COR-L47 (cell line): ENCODE measurements at regions not wholly inside any gene's neighbourhood (a gene's known extent, or its start where the extent isn't known, plus 50 kb on each side); places are given as distances from the start of the nearest gene placed in this dataset.
"Not testable (repeated sequence)": the region's sequence is repeated elsewhere in the genome, so short reads cannot be mapped to it uniquely, and the experiment has no call there.

Experiments used
- DNase-seq: peaks from one replicate; lab custom pipeline; 2025; lab: John Stamatoyannopoulos, UW

DNA sequence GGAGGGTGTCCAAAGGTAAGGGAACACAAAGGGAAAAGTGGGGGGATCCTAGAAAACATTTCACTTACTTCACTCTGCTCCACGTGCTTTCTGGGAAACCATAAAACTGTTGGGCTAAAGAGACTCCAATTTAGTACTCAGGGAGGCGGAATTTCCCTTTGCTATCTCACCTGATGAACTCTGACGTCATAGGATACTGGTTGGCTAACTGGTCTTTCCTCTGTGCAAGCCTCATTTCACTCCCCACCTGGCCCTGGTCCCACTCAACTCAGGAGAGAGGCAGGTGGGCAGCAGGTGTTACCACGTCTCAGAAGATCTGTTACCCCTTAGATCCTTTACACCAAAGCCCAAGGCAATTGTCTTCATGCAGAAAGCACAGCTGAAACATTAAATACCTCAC lies 51.8 kb upstream of the PMAIP1 start:
- DNase-seq: no peak

DNA sequence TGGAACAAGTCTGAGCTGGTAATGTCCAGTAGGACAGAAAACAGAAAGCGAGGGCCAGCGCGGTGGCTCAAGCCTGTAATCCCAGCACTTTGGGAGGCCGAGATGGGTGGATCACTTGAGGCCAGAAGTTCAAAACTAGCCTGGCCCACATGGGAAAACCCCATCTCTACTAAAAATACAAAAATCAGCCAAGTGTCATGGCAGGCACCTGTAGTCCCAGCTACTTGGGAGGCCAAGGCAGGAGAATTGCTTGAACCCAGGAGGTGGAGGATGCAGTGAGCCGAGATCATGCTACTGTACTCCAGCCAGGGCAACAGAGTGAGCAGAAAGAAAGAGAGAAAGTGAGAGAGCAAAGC lies 52.3 kb upstream of the PMAIP1 start:
- not testable (repeated sequence) for DNase-seq

DNA sequence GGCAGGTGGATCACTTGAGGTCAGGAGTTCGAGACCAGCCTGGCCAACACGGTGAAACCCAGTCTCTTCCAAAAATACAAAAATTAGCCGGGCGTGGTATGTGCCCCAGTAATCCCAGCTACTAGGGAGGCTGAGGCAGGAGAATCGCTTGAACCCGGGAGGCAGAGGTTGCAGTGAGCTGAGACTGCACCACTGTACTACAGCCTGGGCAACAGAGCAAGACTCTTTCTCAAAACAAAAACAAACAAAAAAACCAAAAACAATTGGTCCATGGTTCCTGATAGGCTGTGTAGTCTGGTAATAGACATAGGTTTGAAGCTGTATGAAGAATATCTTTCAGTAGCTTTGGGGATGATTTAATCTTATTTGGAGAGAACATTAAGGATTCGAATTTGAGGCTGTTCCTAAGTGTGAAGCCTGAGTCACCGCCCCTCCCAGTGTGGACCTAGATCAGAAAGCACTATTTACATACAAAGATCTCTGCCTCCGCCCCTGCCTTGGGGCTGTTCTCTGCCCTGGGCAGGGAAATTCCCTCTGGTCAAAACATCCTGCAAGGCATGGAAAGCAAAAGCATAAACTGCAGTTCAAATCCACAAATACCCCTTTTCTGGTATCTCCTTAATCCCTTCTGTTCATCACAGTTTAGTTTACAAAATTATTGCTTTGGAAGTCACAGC lies 52.8 kb upstream of the PMAIP1 start:
- no peak for DNase-seq

DNA sequence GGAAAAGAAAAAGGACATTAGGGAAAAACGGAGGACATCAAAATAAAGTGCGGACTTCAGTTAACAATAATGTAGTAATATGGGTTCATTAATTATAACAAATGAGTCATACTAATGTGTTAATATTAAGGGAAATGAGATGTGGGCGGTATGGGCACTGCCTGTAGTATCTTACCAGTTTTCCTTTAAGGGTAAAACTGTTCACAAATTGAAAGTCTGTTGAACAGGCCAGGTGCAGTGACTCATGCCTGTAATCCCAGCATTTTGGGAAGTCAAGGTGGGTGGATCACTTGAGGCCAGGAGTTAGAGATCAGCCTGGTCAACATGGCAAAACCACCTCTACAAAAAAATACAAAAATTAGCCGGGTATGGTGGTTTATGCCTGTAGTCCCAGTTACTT lies 56.8 kb upstream of the PMAIP1 start:
- DNase-seq: no peak

DNA sequence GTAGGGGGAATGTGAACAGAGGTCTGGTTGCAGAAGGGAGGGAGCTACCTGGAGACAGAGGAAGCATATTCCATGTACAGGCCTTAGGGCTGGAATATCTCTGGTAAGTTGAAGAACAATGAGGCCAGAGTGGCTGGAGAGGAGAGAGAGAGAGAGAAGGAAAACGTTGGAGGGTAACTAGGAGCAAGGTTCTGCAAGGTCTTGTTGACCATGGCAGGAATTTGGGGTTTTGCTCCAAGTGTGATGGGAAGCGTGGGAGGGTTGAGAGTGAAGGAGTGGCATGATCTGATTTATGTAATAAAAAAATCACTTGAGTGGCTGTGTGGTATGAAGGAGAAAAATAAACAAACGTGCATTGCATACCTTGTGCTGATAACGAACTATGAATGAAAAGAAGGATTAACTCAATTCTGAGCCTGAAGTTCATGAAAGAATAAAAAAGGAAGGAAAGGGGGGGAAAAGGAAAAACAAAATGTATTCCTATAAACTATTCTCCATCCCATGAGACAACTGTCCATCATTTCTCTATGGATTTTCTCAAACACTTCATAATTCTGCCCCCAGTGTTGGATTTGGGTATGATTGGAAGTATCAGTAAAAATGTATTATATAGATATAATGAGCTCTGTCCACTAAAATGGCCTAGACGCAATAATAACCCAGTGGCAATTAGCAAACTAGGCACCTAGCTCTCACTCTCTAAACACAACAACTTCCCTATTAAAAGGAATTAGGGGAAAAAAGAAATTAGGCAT lies 59.7 kb upstream of the PMAIP1 start:
- no peak for DNase-seq

DNA sequence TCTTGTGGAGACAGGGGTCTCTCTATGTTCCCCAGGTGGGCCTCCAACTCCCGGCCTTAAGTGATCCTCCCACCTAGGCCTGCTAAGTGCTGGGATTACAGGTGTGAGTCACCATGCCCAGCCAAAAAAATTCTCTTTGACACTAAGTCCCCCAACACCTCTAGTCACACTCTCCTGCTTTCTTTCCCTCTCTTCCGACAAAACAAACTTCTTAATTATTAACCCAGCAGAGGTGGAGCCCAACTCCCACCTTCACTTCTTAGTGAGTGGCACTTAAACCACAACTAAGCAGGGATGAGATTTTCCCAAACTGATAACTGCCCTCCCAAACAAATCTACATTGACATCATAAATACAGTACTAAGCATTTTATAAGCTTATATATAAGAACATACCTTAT lies 60.5 kb upstream of the PMAIP1 start:
- DNase-seq: no peak

DNA sequence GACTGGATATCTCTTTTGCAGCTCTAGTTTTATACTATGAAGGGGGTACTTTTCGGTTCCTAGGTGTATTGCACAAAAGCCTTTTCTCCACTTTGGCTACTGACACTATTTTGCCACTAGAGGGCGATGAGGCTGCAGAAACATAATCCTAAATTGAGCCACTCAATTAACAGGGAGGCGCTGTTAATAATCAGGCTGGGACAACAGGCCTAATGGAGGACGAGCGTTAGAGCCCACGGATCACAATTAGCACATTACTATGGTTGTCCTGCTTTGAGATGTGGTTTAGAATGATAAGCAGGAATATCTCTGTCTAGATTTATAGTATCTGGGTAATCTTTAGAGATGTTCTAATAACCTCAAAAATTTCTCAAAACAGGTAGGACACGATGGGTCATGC lies 62.2 kb upstream of the PMAIP1 start:
- peak; percentile 85 for DNase-seq

DNA sequence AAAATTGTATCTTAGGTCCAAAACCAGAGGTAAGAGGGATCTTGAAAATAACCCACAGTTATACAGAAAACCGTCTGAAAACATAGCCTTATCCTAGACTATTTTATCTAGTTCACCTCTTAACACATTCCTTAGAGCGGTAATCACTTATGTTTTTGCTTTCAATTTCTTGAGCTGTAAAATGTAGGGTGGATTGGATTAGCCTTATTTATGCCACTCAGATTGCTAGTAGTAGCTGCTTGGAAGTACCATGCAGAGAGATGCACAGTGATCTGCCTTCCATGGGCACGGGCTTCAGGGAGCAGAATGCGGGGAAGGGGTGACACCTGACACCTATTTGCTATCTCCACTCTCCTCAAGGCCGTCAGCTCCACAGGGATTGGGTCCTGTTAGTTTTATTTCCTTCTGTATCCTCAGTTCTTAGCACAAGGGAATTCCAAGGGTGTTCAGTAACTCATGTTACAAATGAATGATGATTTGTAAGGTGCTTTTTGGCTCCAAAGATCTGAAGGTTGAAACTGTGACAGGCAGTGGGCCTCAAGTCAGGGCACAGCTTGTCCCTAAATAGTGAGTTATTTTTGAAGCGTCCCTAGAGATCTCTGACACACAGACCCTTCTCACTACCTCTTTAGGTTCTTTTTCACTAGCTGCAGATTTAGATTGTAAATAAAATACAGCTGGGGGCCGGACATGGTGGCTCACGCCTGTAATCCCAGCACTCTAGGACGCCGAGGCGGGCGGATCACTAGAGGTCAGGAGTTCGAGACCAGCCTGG lies 64.0 kb upstream of the PMAIP1 start:
- no peak for DNase-seq

DNA sequence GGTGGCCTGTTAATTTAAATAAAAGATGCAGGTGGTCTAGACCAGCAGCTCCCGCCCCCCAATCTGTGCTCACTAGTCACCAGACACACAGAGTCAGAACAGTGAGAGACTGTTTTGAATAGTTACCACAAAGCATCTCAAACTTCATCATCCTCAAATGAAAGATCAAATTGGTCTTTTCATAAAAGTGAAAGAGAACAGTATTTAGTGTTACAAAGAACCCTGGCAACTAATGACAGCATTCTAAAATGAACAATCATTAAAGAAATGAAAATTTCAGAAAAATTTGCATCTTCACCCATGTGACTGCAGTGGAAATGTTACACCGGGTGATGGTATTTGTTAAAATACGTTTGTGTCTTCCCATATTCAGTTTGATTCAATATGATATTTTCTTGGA lies 65.5 kb upstream of the PMAIP1 start:
- DNase-seq: no peak

DNA sequence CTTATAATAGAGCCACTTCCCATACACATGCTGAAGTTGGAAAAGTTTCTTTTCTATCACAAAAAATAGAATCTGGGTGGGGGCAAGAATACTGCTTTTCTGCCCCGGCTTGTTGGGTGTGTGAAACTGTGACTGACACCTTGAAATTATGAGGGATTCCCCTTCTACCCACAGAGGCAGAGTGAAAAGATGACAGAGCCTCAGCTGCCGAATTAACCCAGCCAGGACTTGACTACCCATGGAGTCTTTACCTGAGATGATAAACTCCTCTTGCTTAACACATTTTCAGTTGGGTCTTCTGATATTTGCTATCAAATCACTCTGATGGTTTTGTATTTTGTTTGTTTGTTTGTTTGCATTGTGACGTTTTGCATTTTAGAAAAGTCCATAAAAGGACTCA lies 66.0 kb upstream of the PMAIP1 start:
- DNase-seq: no peak

DNA sequence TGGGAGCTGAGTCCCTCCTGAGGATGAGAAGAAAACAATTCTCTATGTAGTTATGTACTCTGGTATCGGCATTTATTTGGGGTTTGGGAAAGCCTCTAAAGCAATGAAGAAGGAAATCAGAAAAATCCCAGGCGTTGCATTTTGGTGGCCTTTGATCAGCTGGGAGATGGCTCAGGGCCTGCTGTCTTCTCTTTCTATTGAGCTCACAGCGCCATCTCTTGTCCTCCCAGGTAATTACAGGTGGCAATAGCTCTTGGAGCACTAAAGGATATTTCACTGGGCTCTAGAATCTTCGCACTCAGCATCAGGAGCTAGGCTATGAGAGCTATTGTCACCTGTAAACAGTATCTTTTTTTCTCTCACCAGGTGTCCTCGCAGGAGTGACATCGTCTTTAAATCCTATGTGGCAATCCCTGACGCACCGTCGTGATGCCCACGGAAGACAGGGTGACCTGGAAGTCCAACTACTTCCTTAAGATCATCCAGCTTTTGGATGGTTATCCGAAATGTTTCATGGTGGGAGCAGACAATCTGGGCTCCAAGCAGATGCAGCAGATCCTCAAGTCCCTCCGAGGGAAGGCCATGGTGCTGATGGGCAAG lies 76.1 kb upstream of the PMAIP1 start:
- peak; percentile 75 for DNase-seq

DNA sequence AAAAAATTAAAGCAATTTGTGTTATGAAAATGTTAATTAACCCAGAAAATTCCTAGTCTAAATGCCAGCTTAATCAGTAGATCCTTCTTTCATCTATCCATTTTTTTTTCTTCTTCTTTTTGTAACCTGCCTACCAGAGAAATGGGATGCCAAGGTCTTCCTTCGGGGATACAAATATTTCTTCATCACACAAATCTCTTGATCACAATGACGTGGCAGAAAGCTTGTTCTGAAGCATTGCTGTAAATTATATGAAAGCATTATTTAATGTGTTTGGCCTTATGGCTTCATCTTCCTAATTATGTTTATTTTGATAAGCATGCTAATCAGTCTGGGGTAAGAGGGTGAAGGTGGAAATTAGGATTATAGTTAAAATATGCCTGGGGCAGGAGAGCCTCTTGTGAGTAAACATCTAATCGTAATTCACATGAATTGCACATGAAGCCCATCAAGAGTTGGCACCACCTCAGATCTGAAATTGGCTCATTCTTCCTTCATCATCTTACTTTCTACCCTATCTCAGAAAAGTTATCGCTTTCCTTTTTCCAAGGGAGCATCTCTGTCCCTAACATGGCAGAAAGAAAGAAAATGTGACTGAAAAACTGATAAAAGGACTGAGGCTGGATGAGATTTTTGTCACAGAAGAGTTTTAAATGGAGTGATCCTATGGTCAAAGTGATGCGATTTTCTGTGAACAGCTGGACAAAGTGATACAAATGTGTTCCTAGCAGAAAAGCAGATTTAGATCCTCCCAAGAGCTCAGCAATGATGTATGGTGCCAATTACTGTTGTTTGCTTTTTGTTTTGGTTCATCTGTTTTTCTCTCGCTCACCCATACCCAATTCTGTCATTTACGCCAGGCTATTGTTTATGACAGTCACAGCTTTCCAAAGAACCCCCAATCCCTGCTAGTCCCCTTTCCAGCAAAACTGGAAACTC lies 76.9 kb upstream of the PMAIP1 start:
- DNase-seq: no peak

DNA sequence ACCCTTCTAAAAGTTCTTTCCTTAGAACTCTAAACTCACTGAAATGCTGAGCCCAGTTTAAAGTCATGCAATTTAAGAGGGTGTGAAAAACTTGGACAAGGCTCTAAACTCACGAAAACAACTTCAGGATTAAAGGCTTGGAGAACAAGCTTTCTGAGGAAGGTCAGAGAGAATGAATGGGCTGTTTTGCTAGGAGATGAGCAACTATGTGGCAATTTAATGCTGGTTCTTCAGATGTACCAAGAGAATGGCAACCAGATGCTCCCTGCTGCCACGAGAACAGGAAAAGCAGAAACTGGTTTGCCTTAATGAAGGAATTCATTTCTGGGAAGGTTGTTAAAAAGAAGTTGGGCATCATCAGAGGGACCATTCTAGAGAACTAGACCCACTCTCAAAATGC lies 77.8 kb upstream of the PMAIP1 start:
- no peak for DNase-seq

DNA sequence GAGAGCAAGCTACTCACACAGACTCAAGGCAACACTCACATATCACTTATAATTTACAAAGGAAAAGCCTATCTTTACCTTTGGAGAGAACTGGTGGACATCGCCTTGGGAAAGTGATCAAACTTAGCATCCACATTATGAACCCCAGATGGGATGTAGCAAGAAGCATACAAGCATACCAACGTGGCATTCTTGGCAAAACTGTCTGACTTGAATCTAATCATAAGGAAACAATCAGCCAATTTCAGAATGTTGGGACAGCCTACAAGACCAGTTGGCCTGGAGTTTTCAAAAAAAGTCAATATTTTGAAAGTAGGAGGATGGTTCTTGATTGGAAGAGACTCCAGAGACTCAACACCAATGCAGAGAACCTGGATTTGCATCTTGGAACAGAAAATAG lies 79.1 kb upstream of the PMAIP1 start:
- DNase-seq: no peak

DNA sequence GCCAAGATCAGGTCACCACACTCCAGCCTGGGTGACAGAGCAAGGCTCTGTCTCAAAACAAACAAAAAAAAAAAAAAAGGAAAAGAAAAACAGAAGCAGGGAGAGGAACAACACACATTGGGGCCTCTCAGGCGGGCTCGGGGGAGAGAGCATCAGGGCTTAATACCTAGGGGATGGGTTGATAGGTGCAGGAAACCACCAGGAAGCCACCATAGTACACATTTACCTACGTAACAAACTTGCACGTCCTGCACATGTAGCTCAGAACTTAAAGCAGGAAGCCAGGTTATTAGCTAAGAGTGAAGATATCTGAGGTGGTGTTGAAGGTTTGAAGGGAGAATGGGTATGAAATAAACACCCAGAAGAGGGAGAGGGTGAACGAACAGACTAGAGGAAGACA lies 81.0 kb upstream of the PMAIP1 start:
- DNase-seq: no peak

DNA sequence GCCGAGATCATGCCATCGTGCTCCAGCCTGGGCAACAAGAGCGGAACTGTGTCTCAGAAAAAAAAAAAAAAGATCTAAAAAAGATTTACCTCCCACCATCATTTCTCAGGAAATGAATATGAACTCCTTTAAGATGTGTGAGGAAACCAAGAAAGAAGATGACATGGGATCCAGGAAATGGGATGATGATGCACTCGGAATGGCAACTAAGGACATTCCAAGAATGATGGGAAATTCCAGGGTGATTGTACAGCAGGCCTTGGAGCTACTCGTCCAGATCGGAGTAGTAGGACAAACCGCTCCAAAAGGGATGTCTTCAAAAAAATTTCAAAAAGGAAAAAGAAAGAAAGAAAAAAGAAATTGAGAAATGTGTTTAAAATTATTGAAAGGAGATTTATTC lies 84.9 kb upstream of the PMAIP1 start:
- DNase-seq: no peak

DNA sequence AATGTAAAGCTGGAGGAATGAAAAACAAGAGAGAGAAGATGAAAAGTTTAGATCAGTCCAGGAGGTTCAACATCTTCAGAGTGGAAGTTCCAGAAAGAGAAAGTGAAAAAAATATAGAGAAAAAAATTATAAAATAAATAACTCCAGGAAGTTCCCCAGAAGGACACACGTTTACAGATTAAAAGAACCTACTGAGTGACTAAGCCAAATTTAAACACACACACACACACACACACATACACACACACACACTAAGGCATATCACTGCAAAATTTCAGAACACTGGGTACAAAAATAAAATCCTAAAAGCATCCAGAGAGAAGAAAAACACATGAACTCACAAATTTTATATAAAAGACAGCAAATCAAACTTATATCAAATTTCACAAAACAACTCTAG lies 85.9 kb upstream of the PMAIP1 start:
- no peak for DNase-seq

DNA sequence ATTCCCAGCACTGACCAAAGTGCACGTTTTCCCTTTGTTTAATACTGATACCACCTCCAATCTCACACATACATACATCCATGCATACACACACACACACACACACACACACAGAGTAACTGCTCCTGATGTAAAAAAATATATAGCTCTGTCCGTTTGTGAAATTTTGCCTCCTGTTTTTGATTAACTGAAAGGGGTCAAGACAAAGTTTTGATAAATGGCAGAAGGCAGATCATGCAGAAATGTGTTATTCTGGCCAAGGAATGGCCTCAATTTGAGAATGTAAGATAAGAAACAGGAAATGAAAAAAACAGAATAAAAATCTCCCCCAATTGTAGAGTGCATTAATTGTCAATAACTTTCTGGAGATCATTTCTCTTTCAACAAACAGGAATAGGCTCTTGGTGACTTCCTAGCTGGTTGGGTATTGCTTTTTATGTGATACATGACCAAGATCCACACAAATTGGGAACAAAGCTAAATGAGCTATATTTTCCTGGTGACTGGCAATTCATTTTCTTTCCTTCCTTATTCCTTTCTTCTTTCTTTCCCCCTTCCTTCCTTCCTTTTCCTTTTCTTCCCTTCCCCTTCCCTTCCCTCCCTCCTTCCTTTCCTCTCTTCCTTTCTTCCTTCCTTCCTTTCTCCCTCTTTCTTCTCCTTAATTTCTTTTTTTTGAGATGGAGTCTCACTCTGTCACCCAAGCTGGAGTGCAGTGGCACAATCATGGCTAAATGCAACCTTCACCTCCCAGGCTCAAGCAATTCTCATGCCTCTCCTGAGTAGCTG lies 88.9 kb upstream of the PMAIP1 start:
- DNase-seq: no peak

DNA sequence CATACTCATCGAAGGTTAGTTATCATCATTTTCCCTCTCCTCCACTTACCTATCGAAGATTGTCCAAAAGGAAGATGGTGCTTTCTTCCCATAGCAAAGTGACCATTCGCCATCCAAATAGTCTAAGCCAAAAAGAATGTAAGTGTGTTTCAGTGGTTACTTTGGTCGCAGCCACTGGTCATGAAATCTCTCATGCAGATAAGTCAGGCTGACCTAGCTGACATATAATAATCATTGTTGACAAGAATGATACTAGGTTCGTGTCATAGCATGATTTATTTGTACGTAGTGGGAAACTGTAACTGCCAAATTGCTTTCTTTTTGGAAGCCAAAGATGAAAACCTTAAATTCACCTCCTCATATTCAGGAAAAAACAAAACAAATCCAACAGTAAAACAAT lies 89.6 kb upstream of the PMAIP1 start:
- no peak for DNase-seq

DNA sequence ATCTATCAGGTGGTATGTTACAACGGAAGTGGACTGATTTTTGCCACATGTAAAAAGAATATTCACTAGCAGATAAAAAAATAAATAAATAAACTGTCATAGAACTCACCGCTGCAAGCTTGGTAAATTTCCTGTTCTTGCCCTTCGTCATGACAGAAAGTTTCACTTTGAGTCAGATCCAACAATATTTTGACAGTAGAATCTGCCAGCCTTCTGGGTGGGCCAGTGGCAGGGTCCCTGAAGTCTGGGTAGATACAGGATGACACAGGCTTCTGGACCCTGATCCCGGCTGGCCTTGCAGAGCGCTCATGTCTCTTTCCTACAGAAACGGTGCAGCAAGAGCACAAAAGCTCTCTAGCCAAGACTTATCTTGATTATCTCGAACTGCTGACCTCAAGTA lies 97.8 kb upstream of the PMAIP1 start:
- no peak for DNase-seq

DNA sequence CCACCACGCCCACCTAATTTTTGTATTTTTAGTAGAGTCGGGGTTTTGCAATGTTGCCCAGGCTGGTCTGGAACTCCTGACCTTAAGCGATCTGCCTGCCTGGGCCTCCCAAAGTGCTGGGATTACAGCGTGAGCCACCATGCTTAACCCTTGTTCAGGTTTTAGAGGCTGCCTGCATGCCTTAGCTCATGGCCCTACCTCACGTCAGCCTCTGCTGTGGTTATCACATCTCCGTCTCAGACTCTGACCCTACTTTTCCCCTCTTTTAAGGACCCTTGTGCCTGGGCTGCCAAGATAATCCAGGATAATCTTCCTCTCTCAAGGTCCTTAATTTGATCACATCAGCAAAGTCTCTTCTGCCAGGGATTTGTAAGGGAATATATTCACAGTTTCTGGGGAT lies 98.2 kb upstream of the PMAIP1 start:
- no peak for DNase-seq
